HepG2 (cell line): ENCODE measurements at regions not wholly inside any gene's neighbourhood (a gene's known extent, or its start where the extent isn't known, plus 50 kb on each side); places are given as distances from the start of the nearest gene placed in this dataset.

ENCODE experiments used
- ATAC-seq: fragments of 200-7000 bp; cut with Tn5 transposase; 3 replicates; pipeline ENCODE4 v1.9.1; 2020; ENCODE audit warnings: mild to moderate bottlenecking, moderate library complexity
- BruUV-seq: library from RNA; stranded (reverse); fragments of 400-500 nt; replicated peaks from 2 replicates; lab custom pipeline; 2021; lab: Mats Ljungman, UMichigan
- CTCF ChIA-PET: fragments of 300-600 bp; formaldehyde crosslinking; extraction: SDS; loops from one replicate; lab custom pipeline; 2021; ENCODE audit warnings: low total read pairs, inconsistent platforms, low intra/inter-chr PET ratio; lab: Yijun Ruan, JAX
- POLR2A ChIA-PET: fragments of 350-600 bp; sonication (Branson Sonifier 250); formaldehyde crosslinking; loops from one replicate; lab custom pipeline; 2020; ENCODE audit warnings: antibody characterized with exemption, inconsistent platforms; lab: Yijun Ruan, JAX
- DNase-seq: peaks from one replicate; pipeline ENCODE4 v3.0.0-alpha.2; 2015; ENCODE audit warnings: low spot score
- FAIRE-seq: peaks from 3 replicates; lab custom pipeline; 2011; peaks lifted over from hg19 to GRCh38; lab: Jason Lieb, UNC
- H2AFZ ChIP-seq: one replicate; pipeline ENCODE4 v1.6.1; 2011; ENCODE audit warnings: low read length, inconsistent platforms
- H3K27ac ChIP-seq: fragments of 300-600 bp; 3 replicates; pipeline ENCODE4 v1.8.0; 2011; ENCODE audit warnings: mixed run types, mild to moderate bottlenecking, mixed read lengths, low read length, inconsistent platforms; ENCODE audit not compliant: insufficient read depth; ENCODE audit errors: extremely low read length
- H3K27me3 ChIP-seq, 2 experiments: fragments of 200-600 bp in 1 of 2; 2 replicates in 1 of 2; 3 replicates in 1 of 2; pipeline versions ENCODE4 v1.6.0 to v1.8.0; 2011; ENCODE audit warnings: low read length in 2 of 2, mild to moderate bottlenecking in 2 of 2, moderate library complexity in 2 of 2, inconsistent platforms in 1 of 2; ENCODE audit not compliant: insufficient read depth in 2 of 2, control insufficient read depth in 1 of 2
- H3K36me3 ChIP-seq, 2 experiments: fragments of 200-600 bp in 1 of 2; replicated peaks in 1 of 2; 2 replicates in 1 of 2; 3 replicates in 1 of 2; pipeline versions ENCODE4 v1.5.1 to v1.8.0; 2011; ENCODE audit warnings: low read length in 2 of 2, inconsistent platforms in 1 of 2; ENCODE audit not compliant: insufficient read depth in 2 of 2, control insufficient read depth in 1 of 2
- H3K4me1 ChIP-seq: 2 replicates; pipeline ENCODE4 v1.5.1; 2012; ENCODE audit warnings: low read length, inconsistent platforms; ENCODE audit not compliant: insufficient read depth
- H3K4me2 ChIP-seq: 2 replicates; pipeline ENCODE4 v1.6.0; 2011; ENCODE audit warnings: low read depth, low read length, inconsistent platforms
- H3K4me3 ChIP-seq, 3 experiments: fragments of 200-600 bp in 1 of 3; sonication (generic), shearing (Covaris generic) in 1 of 3; replicated peaks in 1 of 3; 2 replicates each; pipeline ENCODE4 v1.5.1; 2011 to 2016; ENCODE audit warnings: low read length in 3 of 3, inconsistent platforms in 2 of 3, low read depth in 2 of 3, mild to moderate bottlenecking in 2 of 3, control low read depth in 1 of 3, mixed read lengths in 1 of 3; ENCODE audit not compliant: insufficient read depth in 1 of 3
- H3K79me2 ChIP-seq: one replicate; pipeline ENCODE4 v1.6.1; 2011; ENCODE audit warnings: low read length, inconsistent platforms; ENCODE audit not compliant: insufficient read depth
- H3K9ac ChIP-seq: 2 replicates; pipeline ENCODE4 v1.6.0; 2011; ENCODE audit warnings: mild to moderate bottlenecking, low read depth, low read length, inconsistent platforms; ENCODE audit not compliant: insufficient read depth
- H3K9me3 ChIP-seq: 2 replicates; pipeline ENCODE4 v1.5.1; 2012; ENCODE audit warnings: mild to moderate bottlenecking, low read length
- H4K20me1 ChIP-seq: 2 replicates; pipeline ENCODE4 v1.6.0; 2011; ENCODE audit warnings: inconsistent platforms, mild to moderate bottlenecking, low read length, moderate library complexity; ENCODE audit not compliant: insufficient read depth
- CBX5 ChIP-seq: sonication (generic); formaldehyde crosslinking; IDR thresholded peaks from 2 replicates; pipeline ENCODE4 v1.4.0; 2020; ENCODE audit warnings: missing genetic modification reagents, borderline replicate concordance
- TBP ChIP-seq: sonication (generic); formaldehyde crosslinking; IDR thresholded peaks from 2 replicates; pipeline ENCODE4 v1.5.0; 2020; ENCODE audit warnings: missing genetic modification reagents
- WGBS: methylation state at CpG from one replicate; pipeline ENCODE4 v1.1.6; 2017; ENCODE audit warnings: low lambda C conversion rate; 5-methylcytosine and 5-hydroxymethylcytosine counted together
- in situ Hi-C: cut with HindIII; loops from 2 replicates; pipeline ENCODE4 v1.10.0; 2017; ENCODE audit warnings: low pct_unique_long_range_greater_than_20kb; ENCODE audit not compliant: extremely low pct_ligation_motif_present
- intact Hi-C: fragments of 100-400 bp; cut with micrococcal nuclease; formaldehyde crosslinking; loops from one replicate; pipeline ENCODE4 v1.10.0; 2022; ENCODE audit not compliant: unreplicated experiment
- TF ChIP-seq, protein P1 (sequence below): sonication (generic); formaldehyde crosslinking; IDR thresholded peaks from 2 replicates; pipeline ENCODE4 v1.4.0; 2020; ENCODE audit warnings: missing genetic modification reagents
- TF ChIP-seq, protein P2 (sequence below): sonication (generic); formaldehyde crosslinking; conservative IDR thresholded peaks from 2 replicates; pipeline ENCODE4 v1.4.0; 2020; ENCODE audit warnings: missing genetic modification reagents

DNA sequence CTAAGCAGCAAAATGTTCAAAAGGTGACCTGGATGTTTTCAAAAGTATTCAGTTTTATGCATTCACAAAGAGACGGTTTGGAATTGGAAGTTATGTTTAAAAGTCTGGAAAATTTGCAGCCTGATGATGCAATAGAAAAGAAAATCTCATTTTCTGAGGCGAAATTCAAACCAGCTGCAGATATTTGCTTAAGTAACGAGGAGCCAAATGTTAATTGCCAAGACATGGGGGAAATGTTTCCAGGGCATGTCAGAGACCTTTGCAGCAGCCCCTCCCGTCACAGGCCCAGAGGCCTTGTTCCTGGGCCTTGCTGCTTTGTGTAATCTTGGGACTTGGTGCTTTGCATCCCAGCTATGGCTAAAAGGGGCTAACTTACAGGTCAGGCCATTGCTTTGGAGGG lies 228.2 kb downstream of the MAN2A1 start (continued):
- TF ChIP-seq, protein P1, sequence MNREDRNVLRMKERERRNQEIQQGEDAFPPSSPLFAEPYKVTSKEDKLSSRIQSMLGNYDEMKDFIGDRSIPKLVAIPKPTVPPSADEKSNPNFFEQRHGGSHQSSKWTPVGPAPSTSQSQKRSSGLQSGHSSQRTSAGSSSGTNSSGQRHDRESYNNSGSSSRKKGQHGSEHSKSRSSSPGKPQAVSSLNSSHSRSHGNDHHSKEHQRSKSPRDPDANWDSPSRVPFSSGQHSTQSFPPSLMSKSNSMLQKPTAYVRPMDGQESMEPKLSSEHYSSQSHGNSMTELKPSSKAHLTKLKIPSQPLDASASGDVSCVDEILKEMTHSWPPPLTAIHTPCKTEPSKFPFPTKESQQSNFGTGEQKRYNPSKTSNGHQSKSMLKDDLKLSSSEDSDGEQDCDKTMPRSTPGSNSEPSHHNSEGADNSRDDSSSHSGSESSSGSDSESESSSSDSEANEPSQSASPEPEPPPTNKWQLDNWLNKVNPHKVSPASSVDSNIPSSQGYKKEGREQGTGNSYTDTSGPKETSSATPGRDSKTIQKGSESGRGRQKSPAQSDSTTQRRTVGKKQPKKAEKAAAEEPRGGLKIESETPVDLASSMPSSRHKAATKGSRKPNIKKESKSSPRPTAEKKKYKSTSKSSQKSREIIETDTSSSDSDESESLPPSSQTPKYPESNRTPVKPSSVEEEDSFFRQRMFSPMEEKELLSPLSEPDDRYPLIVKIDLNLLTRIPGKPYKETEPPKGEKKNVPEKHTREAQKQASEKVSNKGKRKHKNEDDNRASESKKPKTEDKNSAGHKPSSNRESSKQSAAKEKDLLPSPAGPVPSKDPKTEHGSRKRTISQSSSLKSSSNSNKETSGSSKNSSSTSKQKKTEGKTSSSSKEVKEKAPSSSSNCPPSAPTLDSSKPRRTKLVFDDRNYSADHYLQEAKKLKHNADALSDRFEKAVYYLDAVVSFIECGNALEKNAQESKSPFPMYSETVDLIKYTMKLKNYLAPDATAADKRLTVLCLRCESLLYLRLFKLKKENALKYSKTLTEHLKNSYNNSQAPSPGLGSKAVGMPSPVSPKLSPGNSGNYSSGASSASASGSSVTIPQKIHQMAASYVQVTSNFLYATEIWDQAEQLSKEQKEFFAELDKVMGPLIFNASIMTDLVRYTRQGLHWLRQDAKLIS: no peak

- Histone ChIP-seq H3K79me2 (no peaks in the 10 kb centered on the region), H3K27ac (no peak overlapping the region), H4K20me1 (no peaks in the 10 kb centered on the region), H3K9me3 (no peaks in the 10 kb centered on the region), H3K9ac (no peak overlapping the region), H3K4me2 (no peak overlapping the region), H3K4me3 (no peak overlapping the region), H3K27me3 (no peaks in the 10 kb centered on the region), H3K36me3 (no peaks in the 10 kb centered on the region), H3K4me1 (peaks cover 14% of the 10 kb centered on the region), H2AFZ (no peak overlapping the region)
- POLR2A ChIA-PET: no interaction called here
- no peak for ATAC-seq
- no TSS peak for BruUV-seq
- intact Hi-C loops (no loop called here), in situ Hi-C loops (no loop called here)
- CTCF ChIA-PET: no interaction called here
- TF ChIP-seq TBP (CRISPR knock-in tag): no peak
- TF ChIP-seq CBX5 (CRISPR knock-in tag): no peak
- TF ChIP-seq, protein P2, sequence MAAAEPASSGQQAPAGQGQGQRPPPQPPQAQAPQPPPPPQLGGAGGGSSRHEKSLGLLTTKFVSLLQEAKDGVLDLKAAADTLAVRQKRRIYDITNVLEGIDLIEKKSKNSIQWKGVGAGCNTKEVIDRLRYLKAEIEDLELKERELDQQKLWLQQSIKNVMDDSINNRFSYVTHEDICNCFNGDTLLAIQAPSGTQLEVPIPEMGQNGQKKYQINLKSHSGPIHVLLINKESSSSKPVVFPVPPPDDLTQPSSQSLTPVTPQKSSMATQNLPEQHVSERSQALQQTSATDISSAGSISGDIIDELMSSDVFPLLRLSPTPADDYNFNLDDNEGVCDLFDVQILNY (CRISPR knock-in tag): no peak
- FAIRE-seq: no peak
- WGBS: 74% methylated on average over 4 of the region's 4 CpGs
- DNase-seq: no peak
Observed at GRCh38 chr5:109920736-109921135, 231.0 kb downstream of the MAN2A1 start.
